ENCODE measurements at regions not wholly inside any gene's neighbourhood (a gene's known extent, or its start where the extent isn't known, plus 50 kb on each side); places are given as distances from the start of the nearest gene placed in this dataset.

GRCh38 chr10:36425131-36425797 is 700.1 kb upstream of the ANKRD30A start:
- Mint-ChIP-seq H3K9me3 (peaks cover 3 to 9% (median 6%) of the 10 kb centered on the region in 7 donors), H3K27me3 (ENCODE audit: low read depth in 3 of 3) (peaks cover 0 to 2% (median 2%) of the 10 kb centered on the region in 3 donors), H3K4me1 (no peaks in the 10 kb centered on the region), H3K4me3 (no peak overlapping the region), H3K27ac (no peak overlapping the region), H3K36me3 (no peaks in the 10 kb centered on the region)
- intact Hi-C loops (cut with micrococcal nuclease): no loop called here
- TF ChIP-seq, protein P1, sequence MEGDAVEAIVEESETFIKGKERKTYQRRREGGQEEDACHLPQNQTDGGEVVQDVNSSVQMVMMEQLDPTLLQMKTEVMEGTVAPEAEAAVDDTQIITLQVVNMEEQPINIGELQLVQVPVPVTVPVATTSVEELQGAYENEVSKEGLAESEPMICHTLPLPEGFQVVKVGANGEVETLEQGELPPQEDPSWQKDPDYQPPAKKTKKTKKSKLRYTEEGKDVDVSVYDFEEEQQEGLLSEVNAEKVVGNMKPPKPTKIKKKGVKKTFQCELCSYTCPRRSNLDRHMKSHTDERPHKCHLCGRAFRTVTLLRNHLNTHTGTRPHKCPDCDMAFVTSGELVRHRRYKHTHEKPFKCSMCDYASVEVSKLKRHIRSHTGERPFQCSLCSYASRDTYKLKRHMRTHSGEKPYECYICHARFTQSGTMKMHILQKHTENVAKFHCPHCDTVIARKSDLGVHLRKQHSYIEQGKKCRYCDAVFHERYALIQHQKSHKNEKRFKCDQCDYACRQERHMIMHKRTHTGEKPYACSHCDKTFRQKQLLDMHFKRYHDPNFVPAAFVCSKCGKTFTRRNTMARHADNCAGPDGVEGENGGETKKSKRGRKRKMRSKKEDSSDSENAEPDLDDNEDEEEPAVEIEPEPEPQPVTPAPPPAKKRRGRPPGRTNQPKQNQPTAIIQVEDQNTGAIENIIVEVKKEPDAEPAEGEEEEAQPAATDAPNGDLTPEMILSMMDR (IDR thresholded peaks at IDR 0.05): no peak
- peaks cover 0 to 5% of the 10 kb centered on the region in 2 donors for H3K9me3 ChIP-seq (replicated peaks in 1 of 2; ENCODE audit: control insufficient read depth in 1 of 2, insufficient read depth in 1 of 2, low read length in 2 of 2)
- H3K36me3 ChIP-seq (replicated peaks in 1 of 2; ENCODE audit: control insufficient read depth in 1 of 2, insufficient read depth in 2 of 2, low read length in 2 of 2): no peaks in the 10 kb centered on the region
- H3K4me1 ChIP-seq (ENCODE audit: control insufficient read depth in 1 of 2, insufficient read depth in 2 of 2, low read length in 2 of 2): no peaks in the 10 kb centered on the region
- H3K4me3 ChIP-seq (replicated peaks in 1 of 3; ENCODE audit: low read depth in 2 of 3, low read length in 3 of 3): no peak overlapping the region
- DNase-seq: no peak
- H3K79me2 ChIP-seq (ENCODE audit: insufficient read depth, low read length): no peaks in the 10 kb centered on the region
- no peak overlapping the region for H2AFZ ChIP-seq (ENCODE audit: insufficient read depth, low read depth, low read length, poor library complexity, severe bottlenecking)
- H3K27me3 ChIP-seq (ENCODE audit: control insufficient read depth in 2 of 2, insufficient read depth in 2 of 2, low read length in 2 of 2): no peaks in the 10 kb centered on the region
- no peak overlapping the region for H3K9ac ChIP-seq (ENCODE audit: insufficient read depth, low read length, poor library complexity, severe bottlenecking)
- H3K4me2 ChIP-seq (replicated peaks; ENCODE audit: extremely low read depth, low read length, poor library complexity, severe bottlenecking): no peak overlapping the region
- no peaks in the 10 kb centered on the region for H4K20me1 ChIP-seq (ENCODE audit: insufficient read depth, low read length)
- no peak overlapping the region for H3K27ac ChIP-seq (ENCODE audit: low read depth in 1 of 2, low read length in 2 of 2)

- no peak overlapping the region for H3K9ac ChIP-seq (ENCODE audit: insufficient read depth, low read length, poor library complexity, severe bottlenecking)
- Mint-ChIP-seq H3K27me3 (ENCODE audit: low read depth in 3 of 3) (peaks cover 0 to 2% (median 2%) of the 10 kb centered on the region in 3 donors), H3K9me3 (peaks cover 3 to 9% (median 6%) of the 10 kb centered on the region in 7 donors), H3K4me1 (no peaks in the 10 kb centered on the region), H3K4me3 (no peak overlapping the region), H3K27ac (no peak overlapping the region), H3K36me3 (no peaks in the 10 kb centered on the region)
- no peak overlapping the region for H2AFZ ChIP-seq (ENCODE audit: insufficient read depth, low read depth, low read length, poor library complexity, severe bottlenecking)
- intact Hi-C loops (cut with micrococcal nuclease): no loop called here
- no peak overlapping the region for H3K4me3 ChIP-seq (replicated peaks in 1 of 3; ENCODE audit: low read depth in 2 of 3, low read length in 3 of 3)
- H3K4me1 ChIP-seq (ENCODE audit: control insufficient read depth in 1 of 2, insufficient read depth in 2 of 2, low read length in 2 of 2): no peaks in the 10 kb centered on the region
- WGBS (ENCODE audit: insufficient coverage): 80% methylated on average over 1 of the region's 2 CpGs
- no peaks in the 10 kb centered on the region for H3K36me3 ChIP-seq (replicated peaks in 1 of 2; ENCODE audit: control insufficient read depth in 1 of 2, insufficient read depth in 2 of 2, low read length in 2 of 2)
- DNase-seq: no peak
- H3K4me2 ChIP-seq (replicated peaks; ENCODE audit: extremely low read depth, low read length, poor library complexity, severe bottlenecking): no peak overlapping the region
- no peaks in the 10 kb centered on the region for H3K27me3 ChIP-seq (ENCODE audit: control insufficient read depth in 2 of 2, insufficient read depth in 2 of 2, low read length in 2 of 2)
- TF ChIP-seq, protein P1 (IDR thresholded peaks at IDR 0.05): no peak
- H3K9me3 ChIP-seq (replicated peaks in 1 of 2; ENCODE audit: control insufficient read depth in 1 of 2, insufficient read depth in 1 of 2, low read length in 2 of 2): peaks cover 0 to 5% of the 10 kb centered on the region in 2 donors
- H3K27ac ChIP-seq (ENCODE audit: low read depth in 1 of 2, low read length in 2 of 2): no peak overlapping the region
- H3K79me2 ChIP-seq (ENCODE audit: insufficient read depth, low read length): no peaks in the 10 kb centered on the region
- H4K20me1 ChIP-seq (ENCODE audit: insufficient read depth, low read length): no peaks in the 10 kb centered on the region
These were observed 700.9 kb upstream of the ANKRD30A start for GRCh38 chr10:36424502-36424901.
